ENCODE measurements at regions not wholly inside any gene's neighbourhood (a gene's known extent, or its start where the extent isn't known, plus 50 kb on each side); places are given as distances from the start of the nearest gene placed in this dataset.

GRCh38 chr10:112053895-112054294, 129.7 kb downstream of the GPAM start:
- POLR2A ChIA-PET = no interaction called here
- TF ChIP-seq, protein P1, sequence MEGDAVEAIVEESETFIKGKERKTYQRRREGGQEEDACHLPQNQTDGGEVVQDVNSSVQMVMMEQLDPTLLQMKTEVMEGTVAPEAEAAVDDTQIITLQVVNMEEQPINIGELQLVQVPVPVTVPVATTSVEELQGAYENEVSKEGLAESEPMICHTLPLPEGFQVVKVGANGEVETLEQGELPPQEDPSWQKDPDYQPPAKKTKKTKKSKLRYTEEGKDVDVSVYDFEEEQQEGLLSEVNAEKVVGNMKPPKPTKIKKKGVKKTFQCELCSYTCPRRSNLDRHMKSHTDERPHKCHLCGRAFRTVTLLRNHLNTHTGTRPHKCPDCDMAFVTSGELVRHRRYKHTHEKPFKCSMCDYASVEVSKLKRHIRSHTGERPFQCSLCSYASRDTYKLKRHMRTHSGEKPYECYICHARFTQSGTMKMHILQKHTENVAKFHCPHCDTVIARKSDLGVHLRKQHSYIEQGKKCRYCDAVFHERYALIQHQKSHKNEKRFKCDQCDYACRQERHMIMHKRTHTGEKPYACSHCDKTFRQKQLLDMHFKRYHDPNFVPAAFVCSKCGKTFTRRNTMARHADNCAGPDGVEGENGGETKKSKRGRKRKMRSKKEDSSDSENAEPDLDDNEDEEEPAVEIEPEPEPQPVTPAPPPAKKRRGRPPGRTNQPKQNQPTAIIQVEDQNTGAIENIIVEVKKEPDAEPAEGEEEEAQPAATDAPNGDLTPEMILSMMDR (IDR thresholded peaks at IDR 0.05) = no peak
- no peak for TF ChIP-seq EZH2 (IDR thresholded peaks at IDR 0.05; ENCODE audit: borderline replicate concordance, insufficient read depth, low read depth, low read length, poor library complexity, severe bottlenecking)
- Histone ChIP-seq H3K4me3 (ENCODE audit: control extremely low read depth in 1 of 5, extremely low read depth in 1 of 5, insufficient read depth in 1 of 5, low read depth in 2 of 5, low read length in 4 of 5) (no peak overlapping the region), H3K9me3 (ENCODE audit: control extremely low read depth in 1 of 3, control insufficient read depth in 2 of 3, insufficient read depth in 1 of 3, low read length in 2 of 3) (no peaks in the 10 kb centered on the region), H2AFZ (ENCODE audit: insufficient read depth, low read depth, low read length, poor library complexity, severe bottlenecking) (no peak overlapping the region), H3K4me1 (ENCODE audit: control insufficient read depth in 2 of 2, insufficient read depth in 2 of 2, low read length in 2 of 2) (no peaks in the 10 kb centered on the region), H3K27ac (ENCODE audit: low read length in 2 of 2) (no peak overlapping the region), H3K9ac (ENCODE audit: low read length) (no peak overlapping the region), H3K27me3 (replicated peaks in 1 of 4; ENCODE audit: control extremely low read depth in 1 of 4, control insufficient read depth in 3 of 4, insufficient read depth in 4 of 4, low read length in 3 of 4) (no peaks in the 10 kb centered on the region), H3K79me2 (ENCODE audit: control insufficient read depth, insufficient read depth, low read length) (no peaks in the 10 kb centered on the region), H3K4me2 (replicated peaks; ENCODE audit: low read depth, low read length, poor library complexity, severe bottlenecking) (no peak overlapping the region), H3K36me3 (replicated peaks in 1 of 2; ENCODE audit: control extremely low read depth in 1 of 2, control insufficient read depth in 1 of 2, extremely low read depth in 1 of 2, insufficient read depth in 2 of 2, low read length in 1 of 2) (no peaks in the 10 kb centered on the region), H4K20me1 (ENCODE audit: control insufficient read depth, insufficient read depth, low read length, poor library complexity, severe bottlenecking) (no peaks in the 10 kb centered on the region)
- intact Hi-C loops (cut with micrococcal nuclease) = no loop called here
- Mint-ChIP-seq H3K4me3 (no peak overlapping the region), H3K27ac (no peak overlapping the region), H3K4me1 (no peaks in the 10 kb centered on the region), H3K9me3 (ENCODE audit: insufficient read depth) (no peaks in the 10 kb centered on the region), H3K27me3 (peaks cover under 1% of the 10 kb centered on the region)
- 88% methylated on average over 1 of the region's 1 CpG for WGBS (ENCODE audit: insufficient coverage)
- DNase-seq (no peak), ATAC-seq (ENCODE audit: low read depth) (no peak)
- CTCF ChIA-PET = no interaction called here

GRCh38 chr10:112054516-112054915, 129.0 kb downstream of the GPAM start:
- H3K27ac ChIP-seq (ENCODE audit: low read length in 2 of 2) = no peak overlapping the region
- POLR2A ChIA-PET = no interaction called here
- no peak overlapping the region for H3K27ac Mint-ChIP-seq
- no peak overlapping the region for H3K4me3 Mint-ChIP-seq
- DNase-seq (no peak), ATAC-seq (ENCODE audit: low read depth) (no peak)
- H3K4me1 ChIP-seq (ENCODE audit: control insufficient read depth in 2 of 2, insufficient read depth in 2 of 2, low read length in 2 of 2) = no peaks in the 10 kb centered on the region
- H2AFZ ChIP-seq (ENCODE audit: insufficient read depth, low read depth, low read length, poor library complexity, severe bottlenecking) = no peak overlapping the region
- intact Hi-C loops (cut with micrococcal nuclease) = no loop called here
- no peak overlapping the region for H3K4me2 ChIP-seq (replicated peaks; ENCODE audit: low read depth, low read length, poor library complexity, severe bottlenecking)
- no peak for TF ChIP-seq EZH2 (IDR thresholded peaks at IDR 0.05; ENCODE audit: borderline replicate concordance, insufficient read depth, low read depth, low read length, poor library complexity, severe bottlenecking)
- TF ChIP-seq, protein P1 (IDR thresholded peaks at IDR 0.05) = no peak
- 100% methylated on average over 5 of the region's 5 CpGs for WGBS (ENCODE audit: insufficient coverage)
- CTCF ChIA-PET = no interaction called here
- H3K4me1 Mint-ChIP-seq = no peaks in the 10 kb centered on the region
- no peaks in the 10 kb centered on the region for H3K27me3 ChIP-seq (replicated peaks in 1 of 4; ENCODE audit: control extremely low read depth in 1 of 4, control insufficient read depth in 3 of 4, insufficient read depth in 4 of 4, low read length in 3 of 4)
- H3K79me2 ChIP-seq (ENCODE audit: control insufficient read depth, insufficient read depth, low read length) = no peaks in the 10 kb centered on the region
- H3K9me3 Mint-ChIP-seq (ENCODE audit: insufficient read depth) = no peaks in the 10 kb centered on the region
- no peak overlapping the region for H3K4me3 ChIP-seq (ENCODE audit: control extremely low read depth in 1 of 5, extremely low read depth in 1 of 5, insufficient read depth in 1 of 5, low read depth in 2 of 5, low read length in 4 of 5)
- H3K9ac ChIP-seq (ENCODE audit: low read length) = no peak overlapping the region
- no peaks in the 10 kb centered on the region for H3K9me3 ChIP-seq (ENCODE audit: control extremely low read depth in 1 of 3, control insufficient read depth in 2 of 3, insufficient read depth in 1 of 3, low read length in 2 of 3)
- H4K20me1 ChIP-seq (ENCODE audit: control insufficient read depth, insufficient read depth, low read length, poor library complexity, severe bottlenecking) = no peaks in the 10 kb centered on the region
- H3K36me3 ChIP-seq (replicated peaks in 1 of 2; ENCODE audit: control extremely low read depth in 1 of 2, control insufficient read depth in 1 of 2, extremely low read depth in 1 of 2, insufficient read depth in 2 of 2, low read length in 1 of 2) = no peaks in the 10 kb centered on the region
- H3K27me3 Mint-ChIP-seq = peaks cover 3% of the 10 kb centered on the region
